Testis (tissue), 2 donors: ENCODE measurements at regions not wholly inside any gene's neighbourhood (a gene's known extent, or its start where the extent isn't known, plus 50 kb on each side); places are given as distances from the start of the nearest gene placed in this dataset.
"Not testable (repeated sequence)": the region's sequence is repeated elsewhere in the genome, so short reads cannot be mapped to it uniquely, and the experiment has no call there.

ENCODE experiments used
- CTCF ChIP-seq, 3 experiments: fragments of 450-650 bp in 2 of 3; fragments of 200-600 bp in 1 of 3; sonication (generic) in 1 of 3; IDR thresholded peaks; one replicate each; pipeline ENCODE4 v1.5.1; 2016 to 2019; ENCODE audit warnings: antibody characterized with exemption in 3 of 3, mild to moderate bottlenecking in 2 of 3, moderate library complexity in 1 of 3
- POLR2A ChIP-seq: fragments of 450-650 bp; IDR thresholded peaks from one replicate; pipeline ENCODE4 v1.6.1; 2017; ENCODE audit warnings: antibody characterized with exemption, mild to moderate bottlenecking, moderate library complexity

- not testable (repeated sequence) for TF ChIP-seq POLR2A; CTCF (IDR thresholded peaks at IDR 0.05)
These were observed 542.4 kb upstream of the HTR2C start for GRCh38 chrX:114041470-114041869.
